IPS-15b (cell line): ENCODE measurements at regions not wholly inside any gene's neighbourhood (a gene's known extent, or its start where the extent isn't known, plus 50 kb on each side); places are given as distances from the start of the nearest gene placed in this dataset.

ENCODE experiments used
- H3K27me3 ChIP-seq: one replicate; pipeline ENCODE4 v1.6.1; 2013; ENCODE audit warnings: low read length; ENCODE audit not compliant: control insufficient read depth, insufficient read depth
- H3K36me3 ChIP-seq: one replicate; pipeline ENCODE4 v1.6.1; 2013; ENCODE audit warnings: low read length; ENCODE audit not compliant: control insufficient read depth, insufficient read depth
- H3K4me1 ChIP-seq: one replicate; pipeline ENCODE4 v1.6.1; 2013; ENCODE audit warnings: mild to moderate bottlenecking, low read length; ENCODE audit not compliant: control insufficient read depth, insufficient read depth
- H3K4me3 ChIP-seq: one replicate; pipeline ENCODE4 v1.5.1; 2013; ENCODE audit warnings: low read depth, low read length
- H3K9ac ChIP-seq: one replicate; pipeline ENCODE4 v1.6.1; 2013; ENCODE audit warnings: low read depth, mild to moderate bottlenecking, low read length
- H3K9me3 ChIP-seq: one replicate; pipeline ENCODE4 v1.6.1; 2013; ENCODE audit warnings: mild to moderate bottlenecking, low read length; ENCODE audit not compliant: control insufficient read depth, insufficient read depth

GRCh38 chr13:75996582-75996981 lies 360.5 kb downstream of the LMO7 start:
- no peaks in the 10 kb centered on the region for H3K27me3 ChIP-seq
- H3K36me3 ChIP-seq = no peaks in the 10 kb centered on the region
- H3K9me3 ChIP-seq = no peaks in the 10 kb centered on the region
- H3K9ac ChIP-seq = no peak overlapping the region
- no peak overlapping the region for H3K4me3 ChIP-seq
- no peaks in the 10 kb centered on the region for H3K4me1 ChIP-seq

- H3K4me3 ChIP-seq = no peak overlapping the region
- no peaks in the 10 kb centered on the region for H3K9me3 ChIP-seq
- no peak overlapping the region for H3K9ac ChIP-seq
- H3K27me3 ChIP-seq = no peaks in the 10 kb centered on the region
- no peaks in the 10 kb centered on the region for H3K4me1 ChIP-seq
- H3K36me3 ChIP-seq = no peaks in the 10 kb centered on the region
Observed at GRCh38 chr13:75995966-75996365, 359.8 kb downstream of the LMO7 start.

- Histone ChIP-seq H3K4me3 (no peak overlapping the region), H3K36me3 (no peaks in the 10 kb centered on the region), H3K9ac (no peak overlapping the region), H3K27me3 (no peaks in the 10 kb centered on the region), H3K4me1 (no peaks in the 10 kb centered on the region), H3K9me3 (no peaks in the 10 kb centered on the region)
Observed at GRCh38 chr13:75993823-75994222, 357.7 kb downstream of the LMO7 start.

- H3K4me3 ChIP-seq = no peak overlapping the region
- no peaks in the 10 kb centered on the region for H3K9me3 ChIP-seq
- no peaks in the 10 kb centered on the region for H3K36me3 ChIP-seq
- H3K4me1 ChIP-seq = no peaks in the 10 kb centered on the region
- no peaks in the 10 kb centered on the region for H3K27me3 ChIP-seq
- no peak overlapping the region for H3K9ac ChIP-seq
Observed at GRCh38 chr13:75993241-75993640, 357.1 kb downstream of the LMO7 start.

GRCh38 chr13:75986818-75987217 lies 350.7 kb downstream of the LMO7 start:
- Histone ChIP-seq H3K36me3 (no peaks in the 10 kb centered on the region), H3K27me3 (no peaks in the 10 kb centered on the region), H3K4me3 (no peak overlapping the region), H3K9ac (no peak overlapping the region), H3K9me3 (no peaks in the 10 kb centered on the region), H3K4me1 (no peaks in the 10 kb centered on the region)

GRCh38 chr13:75985132-75985531 lies 349.0 kb downstream of the LMO7 start:
- no peak overlapping the region for H3K4me3 ChIP-seq
- no peaks in the 10 kb centered on the region for H3K9me3 ChIP-seq
- no peaks in the 10 kb centered on the region for H3K36me3 ChIP-seq
- H3K4me1 ChIP-seq = no peaks in the 10 kb centered on the region
- no peak overlapping the region for H3K9ac ChIP-seq
- no peaks in the 10 kb centered on the region for H3K27me3 ChIP-seq

- Histone ChIP-seq H3K4me1 (no peaks in the 10 kb centered on the region), H3K9ac (no peak overlapping the region), H3K9me3 (no peaks in the 10 kb centered on the region), H3K27me3 (no peaks in the 10 kb centered on the region), H3K4me3 (no peak overlapping the region), H3K36me3 (no peaks in the 10 kb centered on the region)
Observed at GRCh38 chr13:75978818-75979217, 342.7 kb downstream of the LMO7 start.

GRCh38 chr13:75968103-75968838 lies 332.1 kb downstream of the LMO7 start:
- H3K9ac ChIP-seq = no peak overlapping the region
- H3K27me3 ChIP-seq = no peaks in the 10 kb centered on the region
- H3K4me3 ChIP-seq = no peak overlapping the region
- no peaks in the 10 kb centered on the region for H3K36me3 ChIP-seq
- H3K9me3 ChIP-seq = no peaks in the 10 kb centered on the region
- peaks cover 3% of the 10 kb centered on the region for H3K4me1 ChIP-seq

GRCh38 chr13:75963302-75963701 lies 327.2 kb downstream of the LMO7 start:
- Histone ChIP-seq H3K4me1 (peaks cover 3% of the 10 kb centered on the region), H3K27me3 (no peaks in the 10 kb centered on the region), H3K9ac (no peak overlapping the region), H3K36me3 (no peaks in the 10 kb centered on the region), H3K4me3 (no peak overlapping the region), H3K9me3 (no peaks in the 10 kb centered on the region)

GRCh38 chr13:75961911-75962310 lies 325.8 kb downstream of the LMO7 start:
- no peaks in the 10 kb centered on the region for H3K9me3 ChIP-seq
- H3K9ac ChIP-seq = no peak overlapping the region
- H3K4me1 ChIP-seq = peaks cover 3% of the 10 kb centered on the region
- no peaks in the 10 kb centered on the region for H3K36me3 ChIP-seq
- no peak overlapping the region for H3K4me3 ChIP-seq
- no peaks in the 10 kb centered on the region for H3K27me3 ChIP-seq

GRCh38 chr13:75960538-75960994 lies 324.4 kb downstream of the LMO7 start:
- Histone ChIP-seq H3K9me3 (no peaks in the 10 kb centered on the region), H3K4me1 (peaks cover 3% of the 10 kb centered on the region), H3K27me3 (no peaks in the 10 kb centered on the region), H3K9ac (no peak overlapping the region), H3K36me3 (no peaks in the 10 kb centered on the region), H3K4me3 (no peak overlapping the region)

GRCh38 chr13:75959861-75960481 lies 323.8 kb downstream of the LMO7 start:
- Histone ChIP-seq H3K4me3 (no peak overlapping the region), H3K9me3 (no peaks in the 10 kb centered on the region), H3K36me3 (no peaks in the 10 kb centered on the region), H3K27me3 (no peaks in the 10 kb centered on the region), H3K4me1 (peaks cover 3% of the 10 kb centered on the region), H3K9ac (no peak overlapping the region)
